ENCODE measurements at regions not wholly inside any gene's neighbourhood (a gene's known extent, or its start where the extent isn't known, plus 50 kb on each side); places are given as distances from the start of the nearest gene placed in this dataset.

- Histone ChIP-seq H3K9ac (ENCODE audit: low read length) (no peak overlapping the region), H3K79me2 (replicated peaks; ENCODE audit: insufficient read depth, low read length) (no peaks in the 10 kb centered on the region), H3K36me3 (ENCODE audit: insufficient read depth, low read length) (no peaks in the 10 kb centered on the region), H3K27me3 (ENCODE audit: insufficient read depth, low read depth, low read length) (no peaks in the 10 kb centered on the region), H3K4me3 (ENCODE audit: low read length) (no peak overlapping the region), H3F3A (ENCODE audit: insufficient read depth, low read length, poor library complexity, severe bottlenecking) (no peaks in the 10 kb centered on the region), H4K20me1 (ENCODE audit: insufficient read depth) (no peaks in the 10 kb centered on the region), H3K4me2 (ENCODE audit: low read length) (no peak overlapping the region), H3K9me3 (ENCODE audit: low read length) (no peaks in the 10 kb centered on the region), H2AFZ (ENCODE audit: low read depth, low read length) (no peak overlapping the region), H3K9me2 (ENCODE audit: insufficient read depth, low read length) (no peaks in the 10 kb centered on the region), H3K27ac (ENCODE audit: low read length) (no peak overlapping the region)
- TF ChIP-seq, protein P1, sequence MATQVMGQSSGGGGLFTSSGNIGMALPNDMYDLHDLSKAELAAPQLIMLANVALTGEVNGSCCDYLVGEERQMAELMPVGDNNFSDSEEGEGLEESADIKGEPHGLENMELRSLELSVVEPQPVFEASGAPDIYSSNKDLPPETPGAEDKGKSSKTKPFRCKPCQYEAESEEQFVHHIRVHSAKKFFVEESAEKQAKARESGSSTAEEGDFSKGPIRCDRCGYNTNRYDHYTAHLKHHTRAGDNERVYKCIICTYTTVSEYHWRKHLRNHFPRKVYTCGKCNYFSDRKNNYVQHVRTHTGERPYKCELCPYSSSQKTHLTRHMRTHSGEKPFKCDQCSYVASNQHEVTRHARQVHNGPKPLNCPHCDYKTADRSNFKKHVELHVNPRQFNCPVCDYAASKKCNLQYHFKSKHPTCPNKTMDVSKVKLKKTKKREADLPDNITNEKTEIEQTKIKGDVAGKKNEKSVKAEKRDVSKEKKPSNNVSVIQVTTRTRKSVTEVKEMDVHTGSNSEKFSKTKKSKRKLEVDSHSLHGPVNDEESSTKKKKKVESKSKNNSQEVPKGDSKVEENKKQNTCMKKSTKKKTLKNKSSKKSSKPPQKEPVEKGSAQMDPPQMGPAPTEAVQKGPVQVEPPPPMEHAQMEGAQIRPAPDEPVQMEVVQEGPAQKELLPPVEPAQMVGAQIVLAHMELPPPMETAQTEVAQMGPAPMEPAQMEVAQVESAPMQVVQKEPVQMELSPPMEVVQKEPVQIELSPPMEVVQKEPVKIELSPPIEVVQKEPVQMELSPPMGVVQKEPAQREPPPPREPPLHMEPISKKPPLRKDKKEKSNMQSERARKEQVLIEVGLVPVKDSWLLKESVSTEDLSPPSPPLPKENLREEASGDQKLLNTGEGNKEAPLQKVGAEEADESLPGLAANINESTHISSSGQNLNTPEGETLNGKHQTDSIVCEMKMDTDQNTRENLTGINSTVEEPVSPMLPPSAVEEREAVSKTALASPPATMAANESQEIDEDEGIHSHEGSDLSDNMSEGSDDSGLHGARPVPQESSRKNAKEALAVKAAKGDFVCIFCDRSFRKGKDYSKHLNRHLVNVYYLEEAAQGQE (IDR thresholded peaks at IDR 0.05; ENCODE audit: borderline replicate concordance), result no peak
- TF ChIP-seq POLR2AphosphoS5 (IDR thresholded peaks at IDR 0.05) (no peak), EZH2 (IDR thresholded peaks at IDR 0.05; ENCODE audit: borderline replicate concordance, insufficient read depth, low read length, poor library complexity, severe bottlenecking) (no peak), TAF1 (IDR thresholded peaks at IDR 0.05; ENCODE audit: low read depth) (no peak), MXI1 (conservative IDR thresholded peaks at IDR 0.05; ENCODE audit: poor library complexity, severe bottlenecking) (no peak), SMC3 (conservative IDR thresholded peaks at IDR 0.05; ENCODE audit: poor library complexity) (no peak), EP300 (conservative IDR thresholded peaks at IDR 0.05; ENCODE audit: poor library complexity, severe bottlenecking) (no peak), RAD21 (conservative IDR thresholded peaks at IDR 0.05) (no peak)
- TF ChIP-seq, protein P2, sequence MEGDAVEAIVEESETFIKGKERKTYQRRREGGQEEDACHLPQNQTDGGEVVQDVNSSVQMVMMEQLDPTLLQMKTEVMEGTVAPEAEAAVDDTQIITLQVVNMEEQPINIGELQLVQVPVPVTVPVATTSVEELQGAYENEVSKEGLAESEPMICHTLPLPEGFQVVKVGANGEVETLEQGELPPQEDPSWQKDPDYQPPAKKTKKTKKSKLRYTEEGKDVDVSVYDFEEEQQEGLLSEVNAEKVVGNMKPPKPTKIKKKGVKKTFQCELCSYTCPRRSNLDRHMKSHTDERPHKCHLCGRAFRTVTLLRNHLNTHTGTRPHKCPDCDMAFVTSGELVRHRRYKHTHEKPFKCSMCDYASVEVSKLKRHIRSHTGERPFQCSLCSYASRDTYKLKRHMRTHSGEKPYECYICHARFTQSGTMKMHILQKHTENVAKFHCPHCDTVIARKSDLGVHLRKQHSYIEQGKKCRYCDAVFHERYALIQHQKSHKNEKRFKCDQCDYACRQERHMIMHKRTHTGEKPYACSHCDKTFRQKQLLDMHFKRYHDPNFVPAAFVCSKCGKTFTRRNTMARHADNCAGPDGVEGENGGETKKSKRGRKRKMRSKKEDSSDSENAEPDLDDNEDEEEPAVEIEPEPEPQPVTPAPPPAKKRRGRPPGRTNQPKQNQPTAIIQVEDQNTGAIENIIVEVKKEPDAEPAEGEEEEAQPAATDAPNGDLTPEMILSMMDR (IDR thresholded peaks at IDR 0.05; ENCODE audit: poor library complexity, severe bottlenecking), result no peak
Observed at GRCh38 chr7:155931396-155932085, 119.3 kb upstream of the SHH start.

DNA sequence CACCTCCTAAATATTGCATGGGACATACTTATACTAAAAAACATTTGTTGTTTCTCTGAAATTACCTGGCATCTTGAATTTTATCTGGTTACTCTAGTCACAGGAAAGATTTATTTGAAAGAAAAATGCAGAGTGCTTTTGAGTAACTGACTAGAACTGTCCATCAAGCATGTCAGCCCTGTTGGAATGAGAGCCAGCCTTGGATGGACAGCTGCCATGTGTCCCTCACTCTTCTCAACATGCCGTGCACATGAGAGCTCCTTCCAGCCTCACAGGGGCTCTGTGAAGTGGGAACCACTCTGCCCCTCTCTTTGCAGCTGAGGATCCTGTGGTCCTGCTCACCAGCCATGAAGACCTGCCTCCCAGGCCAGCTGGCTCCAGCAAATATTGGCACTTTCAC, 118.3 kb upstream of the SHH start:
- Histone ChIP-seq H3K4me2 (ENCODE audit: low read length) (no peak overlapping the region), H3K9me2 (ENCODE audit: insufficient read depth, low read length) (no peaks in the 10 kb centered on the region), H3K36me3 (ENCODE audit: insufficient read depth, low read length) (no peaks in the 10 kb centered on the region), H3K9me3 (ENCODE audit: low read length) (no peaks in the 10 kb centered on the region), H3K27me3 (ENCODE audit: insufficient read depth, low read depth, low read length) (no peaks in the 10 kb centered on the region), H3F3A (ENCODE audit: insufficient read depth, low read length, poor library complexity, severe bottlenecking) (no peaks in the 10 kb centered on the region), H4K20me1 (ENCODE audit: insufficient read depth) (no peaks in the 10 kb centered on the region), H2AFZ (ENCODE audit: low read depth, low read length) (no peak overlapping the region), H3K79me2 (replicated peaks; ENCODE audit: insufficient read depth, low read length) (no peaks in the 10 kb centered on the region), H3K4me3 (ENCODE audit: low read length) (no peak overlapping the region), H3K9ac (ENCODE audit: low read length) (no peak overlapping the region), H3K27ac (ENCODE audit: low read length) (no peak overlapping the region)
- TF ChIP-seq EP300 (conservative IDR thresholded peaks at IDR 0.05; ENCODE audit: poor library complexity, severe bottlenecking) (peak; percentile 74), RAD21 (conservative IDR thresholded peaks at IDR 0.05) (no peak)

Data from neural cell (in vitro differentiated cells).